ENCODE measurements at regions not wholly inside any gene's neighbourhood (a gene's known extent, or its start where the extent isn't known, plus 50 kb on each side); places are given as distances from the start of the nearest gene placed in this dataset.
A peak's percentile ranks its signal among the peaks of the same experiment; 100 is the strongest.

- no peak for TF ChIP-seq CTCF (IDR thresholded peaks at IDR 0.05; ENCODE audit: low read depth, low read length, missing control alignments)
- DNase-seq (ENCODE audit: extremely low read depth, low read depth) = no peak
- no peak overlapping the region for H3K4me3 ChIP-seq (replicated peaks; ENCODE audit: low read depth, low read length)
Observed at GRCh38 chr21:33978585-33978984, 63.0 kb upstream of the ATP5PO start.

DNA sequence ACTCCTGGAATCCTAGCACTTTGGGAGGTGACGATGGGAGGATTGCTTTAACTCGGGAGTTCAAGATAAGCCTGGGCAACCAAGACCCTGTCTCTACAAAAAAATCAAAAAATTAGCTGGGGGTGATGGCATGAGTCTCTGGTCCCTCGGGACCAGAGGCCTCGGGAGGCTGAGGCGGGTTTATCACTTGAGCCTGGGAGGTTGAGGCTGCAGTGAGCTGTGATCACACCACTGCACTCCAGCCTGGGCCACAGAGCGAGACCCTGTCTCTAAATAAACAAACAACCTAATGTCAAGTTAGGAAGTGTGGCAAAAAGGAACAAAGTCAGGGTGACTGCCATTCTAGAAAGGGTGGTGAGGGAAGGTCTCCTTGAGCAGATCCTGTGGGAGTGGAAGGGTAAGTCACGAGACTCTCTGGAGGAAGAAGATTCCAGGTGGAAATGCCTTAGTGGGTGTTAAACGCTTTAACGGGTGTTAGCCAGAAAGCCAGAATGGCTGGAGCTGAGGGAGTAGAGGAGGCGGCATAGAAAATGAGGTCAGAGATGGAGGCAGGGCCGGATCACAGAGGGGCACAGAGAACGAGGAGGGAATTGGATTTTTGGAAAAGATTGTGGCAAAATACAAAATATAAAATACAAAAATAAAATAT lies 62.2 kb upstream of the ATP5PO start:
- no peak overlapping the region for H3K4me3 ChIP-seq (replicated peaks; ENCODE audit: low read depth, low read length)
- DNase-seq (ENCODE audit: extremely low read depth, low read depth) = no peak
- no peak for TF ChIP-seq CTCF (IDR thresholded peaks at IDR 0.05; ENCODE audit: low read depth, low read length, missing control alignments)

DNA sequence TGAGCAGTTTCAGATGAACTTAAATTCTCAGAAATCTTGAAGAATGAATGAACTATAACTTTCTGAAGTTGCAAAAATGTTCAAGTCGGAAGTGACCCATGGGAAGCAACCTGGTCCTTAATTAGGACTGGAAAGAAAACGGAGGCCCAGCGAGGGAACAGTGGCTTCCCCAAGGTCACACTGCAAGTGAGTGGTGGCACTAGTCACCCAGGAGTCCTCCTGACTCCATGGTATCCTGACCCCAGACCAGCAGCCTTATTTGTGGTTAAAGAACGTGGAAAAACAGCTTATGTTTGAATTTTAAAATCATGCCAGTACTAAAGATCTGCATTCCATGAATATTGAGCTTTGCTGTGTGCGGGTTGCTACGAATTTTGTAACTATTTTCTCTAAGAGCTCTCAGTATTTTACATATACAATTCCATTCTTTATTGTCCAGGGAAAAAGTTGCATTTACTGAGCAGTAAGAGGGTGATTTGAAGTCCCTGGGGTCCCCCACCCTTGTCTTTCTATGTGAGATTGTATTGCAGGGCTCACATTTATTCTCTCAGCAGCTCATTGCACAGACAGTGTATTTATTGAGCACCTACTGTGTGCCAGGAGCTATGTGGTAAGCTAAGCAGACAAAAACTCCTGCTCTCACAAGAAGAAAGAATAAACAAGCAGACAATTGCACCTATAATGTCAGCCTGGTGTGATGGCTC lies 61.6 kb upstream of the ATP5PO start:
- H3K4me3 ChIP-seq (replicated peaks; ENCODE audit: low read depth, low read length) = no peak overlapping the region
- TF ChIP-seq CTCF (IDR thresholded peaks at IDR 0.05; ENCODE audit: low read depth, low read length, missing control alignments) = no peak
- DNase-seq (ENCODE audit: extremely low read depth, low read depth) = no peak

- TF ChIP-seq CTCF (IDR thresholded peaks at IDR 0.05; ENCODE audit: low read depth, low read length, missing control alignments) = no peak
- peak; percentile 69 for DNase-seq (ENCODE audit: extremely low read depth, low read depth)
- no peak overlapping the region; the same call in 1 of the 2 replicates for H3K4me3 ChIP-seq (replicated peaks; ENCODE audit: low read depth, low read length)
Observed at GRCh38 chr21:33976082-33977016, 60.7 kb upstream of the ATP5PO start.

DNA sequence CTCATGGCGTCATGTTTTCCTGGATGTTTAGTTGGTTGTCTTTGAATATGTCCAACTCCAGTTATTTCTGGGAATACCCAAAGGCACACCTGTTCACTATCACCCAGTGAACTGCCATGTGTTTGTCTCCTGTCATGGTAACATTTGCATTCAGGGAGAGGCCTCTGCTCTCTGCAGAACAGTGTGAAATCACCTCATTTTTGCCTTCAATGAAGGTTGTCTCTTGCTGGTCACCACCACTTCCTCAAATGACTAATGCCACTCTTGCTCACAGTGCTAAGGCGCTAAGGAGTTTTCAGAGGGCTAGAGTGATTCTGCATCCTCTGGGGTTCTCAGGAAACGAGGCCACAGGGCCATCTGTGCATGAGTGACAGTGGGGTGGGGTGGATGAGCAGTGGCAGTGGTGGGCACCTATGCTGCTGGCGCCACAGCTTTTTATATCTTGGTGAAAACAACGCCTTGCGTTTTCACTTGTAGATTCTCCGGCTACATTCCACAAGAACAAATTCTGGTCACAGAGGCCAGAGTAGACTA lies 60.0 kb upstream of the ATP5PO start:
- no peak overlapping the region for H3K4me3 ChIP-seq (replicated peaks; ENCODE audit: low read depth, low read length)
- no peak for DNase-seq (ENCODE audit: extremely low read depth, low read depth)

More for the DNA sequence above, 60.0 kb upstream of the ATP5PO start:
- no peak for TF ChIP-seq CTCF (IDR thresholded peaks at IDR 0.05; ENCODE audit: low read depth, low read length, missing control alignments)
